BE2C (cell line): ENCODE measurements at regions not wholly inside any gene's neighbourhood (a gene's known extent, or its start where the extent isn't known, plus 50 kb on each side); places are given as distances from the start of the nearest gene placed in this dataset.

Experiments used
- DNase-seq: peaks from one replicate; pipeline ENCODE4 v3.0.0-alpha.2; 2020
- H3K27me3 ChIP-seq: fragments of 250-450 bp; sonication (Bioruptor Pico); 2 replicates; pipeline ENCODE4 v1.5.1; 2020; ENCODE audit warnings: mild to moderate bottlenecking
- H3K36me3 ChIP-seq: fragments of 250-450 bp; sonication (Bioruptor Pico); 2 replicates; pipeline ENCODE4 v1.5.1; 2020; ENCODE audit warnings: mild to moderate bottlenecking
- H3K4me1 ChIP-seq: fragments of 250-450 bp; sonication (Bioruptor Pico); 2 replicates; pipeline ENCODE4 v1.5.1; 2020
- H3K4me3 ChIP-seq: 2 replicates; pipeline ENCODE4 v1.5.1; 2011; ENCODE audit warnings: low read depth, low read length
- H3K9me3 ChIP-seq: fragments of 250-450 bp; sonication (Bioruptor Pico); 2 replicates; pipeline ENCODE4 v1.5.1; 2020
- TF ChIP-seq, protein P1 (sequence below): IDR thresholded peaks from 2 replicates; pipeline ENCODE4 v1.5.1; 2012; ENCODE audit warnings: mild to moderate bottlenecking, low read depth, low read length

DNA sequence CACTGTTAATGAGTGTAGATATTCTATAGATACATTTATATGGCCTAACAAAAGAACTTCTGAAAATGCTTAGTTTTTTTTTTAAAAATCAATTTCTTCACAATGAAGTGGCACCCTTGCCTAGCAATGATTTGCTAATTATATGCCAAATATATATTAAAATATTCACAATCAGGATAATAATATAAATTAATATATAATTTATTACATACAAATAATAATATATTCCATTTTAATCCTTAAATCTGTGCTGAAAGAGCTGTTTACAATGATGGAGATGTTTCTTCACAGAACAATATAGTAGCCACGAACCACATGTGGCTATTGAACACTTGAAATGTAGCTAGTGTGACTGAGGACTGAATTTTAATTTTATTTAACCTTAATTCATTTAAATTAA, 648.4 kb upstream of the GBE1 start:
- no peaks in the 10 kb centered on the region for H3K9me3 ChIP-seq
- TF ChIP-seq, protein P1, sequence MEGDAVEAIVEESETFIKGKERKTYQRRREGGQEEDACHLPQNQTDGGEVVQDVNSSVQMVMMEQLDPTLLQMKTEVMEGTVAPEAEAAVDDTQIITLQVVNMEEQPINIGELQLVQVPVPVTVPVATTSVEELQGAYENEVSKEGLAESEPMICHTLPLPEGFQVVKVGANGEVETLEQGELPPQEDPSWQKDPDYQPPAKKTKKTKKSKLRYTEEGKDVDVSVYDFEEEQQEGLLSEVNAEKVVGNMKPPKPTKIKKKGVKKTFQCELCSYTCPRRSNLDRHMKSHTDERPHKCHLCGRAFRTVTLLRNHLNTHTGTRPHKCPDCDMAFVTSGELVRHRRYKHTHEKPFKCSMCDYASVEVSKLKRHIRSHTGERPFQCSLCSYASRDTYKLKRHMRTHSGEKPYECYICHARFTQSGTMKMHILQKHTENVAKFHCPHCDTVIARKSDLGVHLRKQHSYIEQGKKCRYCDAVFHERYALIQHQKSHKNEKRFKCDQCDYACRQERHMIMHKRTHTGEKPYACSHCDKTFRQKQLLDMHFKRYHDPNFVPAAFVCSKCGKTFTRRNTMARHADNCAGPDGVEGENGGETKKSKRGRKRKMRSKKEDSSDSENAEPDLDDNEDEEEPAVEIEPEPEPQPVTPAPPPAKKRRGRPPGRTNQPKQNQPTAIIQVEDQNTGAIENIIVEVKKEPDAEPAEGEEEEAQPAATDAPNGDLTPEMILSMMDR: no peak
- H3K4me1 ChIP-seq: no peaks in the 10 kb centered on the region

DNA sequence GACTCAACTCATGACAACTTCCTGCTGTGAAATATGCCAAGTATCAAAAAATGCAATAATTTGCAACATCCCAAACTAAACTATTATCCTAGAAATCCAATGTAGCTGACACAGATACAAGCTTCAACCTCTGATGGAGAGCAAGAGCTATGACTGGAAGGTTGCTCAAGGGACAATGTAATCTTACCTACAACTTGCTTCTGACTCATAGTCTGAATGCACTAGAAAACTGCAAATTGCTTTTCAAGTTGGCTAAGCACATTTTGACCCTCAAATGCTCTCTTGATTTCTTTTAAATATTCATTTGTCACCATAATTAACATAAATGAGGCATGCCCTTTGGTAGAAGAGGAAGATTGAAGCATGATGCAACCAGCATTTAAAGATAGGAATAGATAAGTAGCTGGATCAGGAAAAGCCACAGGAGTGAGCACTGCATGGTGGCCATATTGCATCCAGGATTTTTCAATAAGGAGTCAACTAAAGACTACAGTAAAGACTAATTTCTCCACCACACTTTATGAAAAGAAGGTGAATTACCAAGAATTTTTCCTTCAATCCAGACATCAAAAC, 630.8 kb upstream of the GBE1 start:
- no peaks in the 10 kb centered on the region for H3K36me3 ChIP-seq
- H3K9me3 ChIP-seq: no peaks in the 10 kb centered on the region
- 0 out of 2 replicates have a peak, but pooled peaks cover 3% of the 10 kb centered on the region for H3K4me1 ChIP-seq
- H3K4me3 ChIP-seq: no peak overlapping the region
- no peak for DNase-seq
- H3K27me3 ChIP-seq: no peaks in the 10 kb centered on the region
- TF ChIP-seq, protein P1: no peak

More for the DNA sequence above, 648.4 kb upstream of the GBE1 start:
- no peaks in the 10 kb centered on the region for H3K27me3 ChIP-seq
- no peak overlapping the region for H3K4me3 ChIP-seq
- no peak for DNase-seq
- no peaks in the 10 kb centered on the region for H3K36me3 ChIP-seq

DNA sequence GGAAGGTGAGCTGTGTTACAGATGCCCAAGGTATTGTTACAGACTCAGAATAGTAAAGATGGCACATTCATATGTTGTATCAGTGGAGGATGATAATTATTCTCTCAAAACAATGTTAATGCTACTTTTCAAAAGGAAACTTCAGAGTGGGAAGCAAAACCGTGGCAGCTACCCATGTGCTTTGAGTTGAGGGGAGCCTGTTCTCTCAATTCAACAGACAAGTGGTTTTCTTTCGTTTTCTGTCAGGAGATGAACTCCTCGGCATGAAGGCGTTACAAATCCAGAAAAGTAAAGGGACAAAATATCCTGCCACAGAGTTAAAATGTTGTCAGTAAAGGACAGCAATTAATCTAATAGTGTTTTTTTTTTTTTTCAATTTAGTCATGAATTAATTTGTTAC, 629.4 kb upstream of the GBE1 start:
- H3K4me1 ChIP-seq: no peaks in the 10 kb centered on the region
- no peaks in the 10 kb centered on the region for H3K9me3 ChIP-seq
- no peaks in the 10 kb centered on the region for H3K36me3 ChIP-seq
- H3K27me3 ChIP-seq: no peaks in the 10 kb centered on the region
- TF ChIP-seq, protein P1: no peak
- H3K4me3 ChIP-seq: no peak overlapping the region
- DNase-seq: no peak

DNA sequence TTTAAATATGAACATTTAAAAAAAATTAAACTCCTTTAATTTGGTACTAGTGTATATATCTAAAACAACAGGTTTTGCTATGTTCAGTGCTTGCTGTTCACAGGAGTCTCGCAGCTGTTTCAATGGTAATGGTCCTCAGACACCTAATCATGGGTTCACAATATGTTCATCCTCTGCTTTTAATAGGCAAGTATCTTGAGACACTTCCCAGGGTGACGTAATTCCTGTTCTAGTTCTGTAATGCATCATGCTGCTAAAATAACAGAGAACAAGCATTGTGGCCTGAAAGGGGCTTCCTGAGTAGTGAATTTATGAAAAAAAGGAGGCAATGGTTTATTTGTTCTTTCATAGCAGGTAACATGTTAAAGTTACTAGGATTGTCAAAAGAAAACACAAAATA, 625.2 kb upstream of the GBE1 start:
- Histone ChIP-seq H3K9me3 (no peaks in the 10 kb centered on the region), H3K4me1 (no peaks in the 10 kb centered on the region), H3K36me3 (no peaks in the 10 kb centered on the region), H3K27me3 (no peaks in the 10 kb centered on the region), H3K4me3 (no peak overlapping the region)
- TF ChIP-seq, protein P1: no peak
- DNase-seq: no peak

DNA sequence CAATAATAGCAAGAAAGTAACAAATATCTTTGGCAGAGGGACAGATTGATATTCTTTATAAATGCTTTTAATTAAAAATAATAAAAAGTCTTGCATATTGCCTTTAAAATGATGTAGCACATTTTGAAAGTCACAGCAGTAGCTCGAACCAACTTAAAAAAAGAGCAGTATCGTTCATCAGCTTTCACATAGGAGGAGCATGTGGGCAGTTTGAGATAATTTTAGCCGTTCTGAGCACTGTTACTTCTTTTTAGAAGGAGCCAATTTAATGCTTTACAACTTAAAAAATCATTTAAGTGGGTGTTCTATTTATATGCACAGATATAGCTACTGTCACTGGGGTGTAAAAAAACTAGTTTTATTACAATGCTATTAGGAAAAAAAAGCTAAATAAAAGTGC, 622.7 kb upstream of the GBE1 start:
- H3K36me3 ChIP-seq: no peaks in the 10 kb centered on the region
- H3K9me3 ChIP-seq: no peaks in the 10 kb centered on the region
- no peaks in the 10 kb centered on the region for H3K27me3 ChIP-seq
- H3K4me3 ChIP-seq: no peak overlapping the region
- TF ChIP-seq, protein P1: no peak
- H3K4me1 ChIP-seq: no peaks in the 10 kb centered on the region
- DNase-seq: no peak

DNA sequence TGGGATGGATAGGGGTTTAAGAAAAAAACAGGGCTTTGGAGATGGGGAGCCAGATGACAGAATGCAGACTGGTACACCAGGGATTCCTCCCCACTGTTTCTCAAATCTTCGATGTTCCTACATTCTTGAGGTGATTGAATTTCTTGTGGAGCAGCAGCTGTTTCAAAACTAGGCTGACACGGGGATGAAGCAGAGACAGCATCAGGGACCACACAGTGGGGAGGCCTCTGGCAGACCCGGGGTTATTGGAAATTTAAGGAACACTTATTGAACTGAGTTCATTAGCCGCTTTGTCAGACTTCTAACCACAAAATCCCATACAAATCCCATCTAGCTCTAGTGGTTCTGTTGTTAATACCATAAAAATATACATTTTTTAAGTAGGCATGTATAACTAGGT, 621.4 kb upstream of the GBE1 start:
- H3K4me3 ChIP-seq: no peak overlapping the region
- no peak for DNase-seq
- H3K27me3 ChIP-seq: no peaks in the 10 kb centered on the region
- H3K4me1 ChIP-seq: no peaks in the 10 kb centered on the region
- H3K9me3 ChIP-seq: no peaks in the 10 kb centered on the region
- no peaks in the 10 kb centered on the region for H3K36me3 ChIP-seq
- TF ChIP-seq, protein P1: no peak
